Astrocyte (in vitro differentiated cells and primary cell): ENCODE measurements at regions not wholly inside any gene's neighbourhood (a gene's known extent, or its start where the extent isn't known, plus 50 kb on each side); places are given as distances from the start of the nearest gene placed in this dataset.
A peak's percentile ranks its signal among the peaks of the same experiment; 100 is the strongest.

ENCODE experiments used
- DNase-seq: peaks from one replicate; pipeline ENCODE4 v3.0.0-alpha.2; 2010; ENCODE audit warnings: low read depth
- FAIRE-seq: peaks from 2 replicates; lab custom pipeline; 2011; peaks lifted over from hg19 to GRCh38; lab: Jason Lieb, UNC
- H2AFZ ChIP-seq: 2 replicates; pipeline ENCODE4 v1.6.0; 2012; ENCODE audit warnings: low read depth, low read length, inconsistent platforms
- H3K27ac ChIP-seq: 2 replicates; pipeline ENCODE4 v1.5.1; 2011; ENCODE audit warnings: low read depth, low read length, inconsistent platforms
- H3K27me3 ChIP-seq: 2 replicates; pipeline ENCODE4 v1.6.0; 2011; ENCODE audit warnings: low read length, inconsistent platforms; ENCODE audit not compliant: insufficient read depth
- H3K36me3 ChIP-seq: 2 replicates; pipeline ENCODE4 v1.5.1; 2011; ENCODE audit warnings: low read length, inconsistent platforms; ENCODE audit not compliant: insufficient read depth
- H3K4me1 ChIP-seq: 2 replicates; pipeline ENCODE4 v1.5.1; 2011; ENCODE audit warnings: low read length, inconsistent platforms; ENCODE audit not compliant: insufficient read depth
- H3K4me2 ChIP-seq: 2 replicates; pipeline ENCODE4 v1.6.0; 2012; ENCODE audit warnings: low read length, inconsistent platforms
- H3K4me3 ChIP-seq: 2 replicates; pipeline ENCODE4 v1.5.1; 2011; ENCODE audit warnings: low read depth, mild to moderate bottlenecking, low read length, inconsistent platforms; ENCODE audit not compliant: insufficient read depth
- H3K79me2 ChIP-seq: 2 replicates; pipeline ENCODE4 v1.6.0; 2012; ENCODE audit warnings: mild to moderate bottlenecking, low read length, inconsistent platforms; ENCODE audit not compliant: insufficient read depth
- H3K9ac ChIP-seq: 2 replicates; pipeline ENCODE4 v1.6.0; 2012; ENCODE audit warnings: mild to moderate bottlenecking, low read length, inconsistent platforms
- H3K9me3 ChIP-seq: 2 replicates; pipeline ENCODE4 v1.5.1; 2012; ENCODE audit warnings: low read depth, mild to moderate bottlenecking, low read length, inconsistent platforms; ENCODE audit not compliant: insufficient read depth
- H4K20me1 ChIP-seq: 2 replicates; pipeline ENCODE4 v1.6.0; 2012; ENCODE audit warnings: low read length, inconsistent platforms; ENCODE audit not compliant: insufficient read depth
- H3K27ac Mint-ChIP-seq: one replicate; pipeline ENCODE4 v1.8.0; 2021; ENCODE audit warnings: mild to moderate bottlenecking, mixed read lengths; ENCODE audit not compliant: unreplicated experiment
- H3K27me3 Mint-ChIP-seq: one replicate; pipeline ENCODE4 v1.8.0; 2021; ENCODE audit warnings: low read depth, mixed read lengths; ENCODE audit not compliant: unreplicated experiment
- H3K36me3 Mint-ChIP-seq: one replicate; pipeline ENCODE4 v1.8.0; 2021; ENCODE audit warnings: low read depth, mixed read lengths; ENCODE audit not compliant: unreplicated experiment
- H3K4me1 Mint-ChIP-seq: one replicate; pipeline ENCODE4 v1.8.0; 2021; ENCODE audit warnings: low read depth, mixed read lengths; ENCODE audit not compliant: unreplicated experiment
- H3K4me3 Mint-ChIP-seq: one replicate; pipeline ENCODE4 v1.8.0; 2021; ENCODE audit warnings: mild to moderate bottlenecking, moderate library complexity, mixed read lengths; ENCODE audit not compliant: unreplicated experiment
- H3K9me3 Mint-ChIP-seq: one replicate; pipeline ENCODE4 v1.8.0; 2021; ENCODE audit warnings: mild to moderate bottlenecking, mixed read lengths; ENCODE audit not compliant: unreplicated experiment
- EZH2 ChIP-seq: IDR thresholded peaks from 2 replicates; pipeline ENCODE4 v1.6.1; 2012; ENCODE audit warnings: mild to moderate bottlenecking, low read length, inconsistent platforms; ENCODE audit not compliant: insufficient read depth
- TF ChIP-seq, protein P1 (sequence below): IDR thresholded peaks from 2 replicates; pipeline ENCODE4 v1.5.1; 2011; ENCODE audit warnings: low read depth, mild to moderate bottlenecking, inconsistent platforms, low read length, moderate library complexity; ENCODE audit not compliant: insufficient read depth

DNA sequence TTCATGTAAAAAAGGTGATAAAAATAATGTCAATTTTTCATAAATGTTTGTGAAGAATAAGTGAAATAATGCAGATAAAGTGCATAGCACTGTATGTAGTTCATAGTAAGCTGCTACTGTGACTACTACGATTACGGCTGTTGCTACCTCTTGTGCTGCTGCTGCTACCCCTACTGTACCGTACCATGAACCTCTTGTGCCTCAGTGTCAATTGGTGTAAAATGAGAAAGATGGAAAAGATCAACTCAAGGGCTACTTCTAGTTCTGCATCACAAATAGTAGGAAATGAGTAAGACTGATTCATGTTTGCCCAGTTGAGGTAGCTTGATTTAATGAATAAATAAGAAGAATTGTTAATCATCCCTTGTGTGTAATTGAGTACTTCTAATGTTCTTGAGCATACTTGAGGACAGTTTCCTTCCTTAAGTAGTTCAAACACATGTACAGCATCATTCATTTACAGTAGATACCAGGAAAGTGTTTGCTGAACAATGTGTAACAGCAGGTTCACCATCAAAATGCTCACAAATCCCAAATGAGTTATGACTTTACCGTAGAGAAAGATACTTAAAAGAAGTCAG lies 200.0 kb upstream of the ATP10B start:
- Histone ChIP-seq H3K4me1 (no peaks in the 10 kb centered on the region), H3K4me3 (no peak overlapping the region), H4K20me1 (no peaks in the 10 kb centered on the region), H3K36me3 (no peaks in the 10 kb centered on the region), H3K79me2 (no peaks in the 10 kb centered on the region), H3K27ac (no peak overlapping the region), H2AFZ (no peak overlapping the region), H3K9me3 (no peaks in the 10 kb centered on the region), H3K9ac (no peak overlapping the region), H3K4me2 (no peak overlapping the region), H3K27me3 (no peaks in the 10 kb centered on the region)
- no peaks in the 10 kb centered on the region for H3K27me3 Mint-ChIP-seq
- H3K36me3 Mint-ChIP-seq = no peaks in the 10 kb centered on the region
- peaks cover 2% of the 10 kb centered on the region for H3K4me1 Mint-ChIP-seq
- no peaks in the 10 kb centered on the region for H3K9me3 Mint-ChIP-seq
- H3K4me3 Mint-ChIP-seq = no peak overlapping the region
- DNase-seq (peak; percentile 28), FAIRE-seq (no peak)
- TF ChIP-seq, protein P1, sequence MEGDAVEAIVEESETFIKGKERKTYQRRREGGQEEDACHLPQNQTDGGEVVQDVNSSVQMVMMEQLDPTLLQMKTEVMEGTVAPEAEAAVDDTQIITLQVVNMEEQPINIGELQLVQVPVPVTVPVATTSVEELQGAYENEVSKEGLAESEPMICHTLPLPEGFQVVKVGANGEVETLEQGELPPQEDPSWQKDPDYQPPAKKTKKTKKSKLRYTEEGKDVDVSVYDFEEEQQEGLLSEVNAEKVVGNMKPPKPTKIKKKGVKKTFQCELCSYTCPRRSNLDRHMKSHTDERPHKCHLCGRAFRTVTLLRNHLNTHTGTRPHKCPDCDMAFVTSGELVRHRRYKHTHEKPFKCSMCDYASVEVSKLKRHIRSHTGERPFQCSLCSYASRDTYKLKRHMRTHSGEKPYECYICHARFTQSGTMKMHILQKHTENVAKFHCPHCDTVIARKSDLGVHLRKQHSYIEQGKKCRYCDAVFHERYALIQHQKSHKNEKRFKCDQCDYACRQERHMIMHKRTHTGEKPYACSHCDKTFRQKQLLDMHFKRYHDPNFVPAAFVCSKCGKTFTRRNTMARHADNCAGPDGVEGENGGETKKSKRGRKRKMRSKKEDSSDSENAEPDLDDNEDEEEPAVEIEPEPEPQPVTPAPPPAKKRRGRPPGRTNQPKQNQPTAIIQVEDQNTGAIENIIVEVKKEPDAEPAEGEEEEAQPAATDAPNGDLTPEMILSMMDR = no peak
- no peak for TF ChIP-seq EZH2
- H3K27ac Mint-ChIP-seq = no peak overlapping the region

DNA sequence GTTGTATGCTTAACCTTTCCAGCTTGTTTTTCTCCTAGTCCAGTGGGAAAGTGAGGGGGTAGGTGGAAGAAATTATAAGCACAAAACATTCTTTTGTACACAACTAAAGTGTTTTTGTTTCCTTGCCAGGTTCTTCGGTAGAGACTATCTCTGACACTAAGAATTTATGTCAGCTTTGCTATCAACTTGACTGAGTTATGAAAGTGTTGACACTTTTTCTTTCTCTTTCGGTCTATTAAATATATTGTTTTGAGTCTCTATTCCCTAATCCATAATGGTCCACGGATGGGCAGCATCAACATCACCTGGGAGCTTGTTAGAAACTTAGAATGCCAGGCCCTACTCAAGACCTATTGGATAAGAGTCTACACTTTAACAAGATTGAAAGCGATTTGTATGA lies 195.0 kb upstream of the ATP10B start:
- FAIRE-seq = no peak
- Histone ChIP-seq H2AFZ (no peak overlapping the region), H3K4me3 (no peak overlapping the region)

DNA sequence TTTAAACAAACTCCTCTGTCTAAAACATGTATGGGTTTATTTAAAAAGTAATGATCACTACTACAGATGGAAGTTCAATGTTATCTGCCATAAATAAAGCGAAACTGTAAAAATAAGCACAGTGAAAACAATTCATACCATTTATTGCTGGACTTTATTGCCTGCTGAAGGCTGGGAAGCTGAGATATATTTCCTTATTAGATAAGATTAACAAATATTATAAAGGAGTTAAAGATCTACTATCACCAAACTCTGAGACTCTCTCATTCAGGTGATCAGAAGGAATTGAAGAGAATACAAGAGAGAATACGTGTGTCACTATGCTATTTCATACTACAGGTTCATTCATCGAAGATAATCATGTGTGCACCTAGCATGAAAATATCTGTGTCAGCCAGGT lies 190.9 kb upstream of the ATP10B start:
- no peak overlapping the region for H3K4me3 ChIP-seq
- peaks cover 2% of the 10 kb centered on the region for H3K4me1 Mint-ChIP-seq
- no peaks in the 10 kb centered on the region for H3K79me2 ChIP-seq
- no peaks in the 10 kb centered on the region for H3K9me3 Mint-ChIP-seq
- H3K9ac ChIP-seq = no peak overlapping the region
- no peaks in the 10 kb centered on the region for H3K27me3 ChIP-seq
- no peak overlapping the region for H3K4me2 ChIP-seq
- no peak overlapping the region for H2AFZ ChIP-seq
- no peaks in the 10 kb centered on the region for H4K20me1 ChIP-seq
- no peaks in the 10 kb centered on the region for H3K27me3 Mint-ChIP-seq
- H3K27ac ChIP-seq = no peak overlapping the region
- no peaks in the 10 kb centered on the region for H3K36me3 Mint-ChIP-seq
- FAIRE-seq = no peak
- H3K27ac Mint-ChIP-seq = no peak overlapping the region
- TF ChIP-seq EZH2 = no peak
- TF ChIP-seq, protein P1 = no peak
- H3K4me3 Mint-ChIP-seq = no peak overlapping the region
- H3K4me1 ChIP-seq = no peaks in the 10 kb centered on the region
- H3K36me3 ChIP-seq = no peaks in the 10 kb centered on the region
- no peaks in the 10 kb centered on the region for H3K9me3 ChIP-seq
- no peak for DNase-seq

More for the DNA sequence above, 195.0 kb upstream of the ATP10B start:
- DNase-seq = no peak
- TF ChIP-seq, protein P1 = no peak
- no peak for TF ChIP-seq EZH2
- H3K27me3 Mint-ChIP-seq = no peaks in the 10 kb centered on the region
- no peak overlapping the region for H3K27ac Mint-ChIP-seq
- H3K4me2 ChIP-seq = no peak overlapping the region
- H3K9me3 Mint-ChIP-seq = no peaks in the 10 kb centered on the region
- no peaks in the 10 kb centered on the region for H3K36me3 Mint-ChIP-seq
- H3K4me1 Mint-ChIP-seq = peaks cover 2% of the 10 kb centered on the region
- no peaks in the 10 kb centered on the region for H3K4me1 ChIP-seq
- no peak overlapping the region for H3K9ac ChIP-seq
- no peaks in the 10 kb centered on the region for H3K9me3 ChIP-seq
- no peak overlapping the region for H3K4me3 Mint-ChIP-seq
- no peaks in the 10 kb centered on the region for H3K79me2 ChIP-seq
- no peak overlapping the region for H3K27ac ChIP-seq
- H3K27me3 ChIP-seq = no peaks in the 10 kb centered on the region
- no peaks in the 10 kb centered on the region for H4K20me1 ChIP-seq
- H3K36me3 ChIP-seq = no peaks in the 10 kb centered on the region
